Activated T-cell treated with anti-CD3 and anti-CD28 coated beads, Interleukin-2, amount 50 U/mL, for 4 hours (primary cell): ENCODE measurements at regions not wholly inside any gene's neighbourhood (a gene's known extent, or its start where the extent isn't known, plus 50 kb on each side); places are given as distances from the start of the nearest gene placed in this dataset.
"Not testable (repeated sequence)": the region's sequence is repeated elsewhere in the genome, so short reads cannot be mapped to it uniquely, and the experiment has no call there.

ENCODE experiments used
- ATAC-seq, 2 donors: fragments of 200-7000 bp; cut with Tn5 transposase; one replicate each; pipeline ENCODE4 v1.10.0; 2021
- DNase-seq: peaks from one replicate; pipeline ENCODE4 v3.0.0-alpha.2; 2020
- H3K27me3 Mint-ChIP-seq: one replicate; pipeline ENCODE4 v1.8.0; 2021; ENCODE audit warnings: low read depth, mixed read lengths
- H3K36me3 Mint-ChIP-seq: one replicate; pipeline ENCODE4 v1.8.0; 2022; ENCODE audit warnings: mixed read lengths; ENCODE audit not compliant: insufficient read depth
- H3K4me1 Mint-ChIP-seq: one replicate; pipeline ENCODE4 v1.8.0; 2021; ENCODE audit warnings: low read depth, mixed read lengths
- H3K4me3 Mint-ChIP-seq: one replicate; pipeline ENCODE4 v1.8.0; 2021; ENCODE audit warnings: mild to moderate bottlenecking, moderate library complexity, mixed read lengths
- H3K9me3 Mint-ChIP-seq: one replicate; pipeline ENCODE4 v1.8.0; 2021; ENCODE audit warnings: mixed read lengths

GRCh38 chr7:67918158-67918557, 921.5 kb downstream of the TYW1 start:
- Mint-ChIP-seq H3K27me3 (no peaks in the 10 kb centered on the region), H3K4me1 (no peaks in the 10 kb centered on the region), H3K36me3 (no peaks in the 10 kb centered on the region), H3K4me3 (no peak overlapping the region), H3K9me3 (peaks cover 41% of the 10 kb centered on the region)
- ATAC-seq, result no peak
- no peak for DNase-seq

- Mint-ChIP-seq H3K36me3 (no peaks in the 10 kb centered on the region), H3K27me3 (no peaks in the 10 kb centered on the region), H3K9me3 (peaks cover 28% of the 10 kb centered on the region), H3K4me1 (no peaks in the 10 kb centered on the region), H3K4me3 (no peak overlapping the region)
- DNase-seq, result no peak
- no peak for ATAC-seq
These were observed 926.7 kb downstream of the TYW1 start for GRCh38 chr7:67923286-67923685.

- Mint-ChIP-seq H3K4me1 (no peaks in the 10 kb centered on the region), H3K4me3 (no peak overlapping the region), H3K36me3 (no peaks in the 10 kb centered on the region), H3K27me3 (no peaks in the 10 kb centered on the region), H3K9me3 (peaks cover 16% of the 10 kb centered on the region)
- no peak for DNase-seq
- ATAC-seq, result no peak
These were observed 931.5 kb downstream of the TYW1 start for GRCh38 chr7:67928141-67928540.

- H3K4me1 Mint-ChIP-seq, H3K4me3 Mint-ChIP-seq, DNase-seq, H3K36me3 Mint-ChIP-seq, H3K27me3 Mint-ChIP-seq, H3K9me3 Mint-ChIP-seq, ATAC-seq: not testable (repeated sequence)
These were observed 939.8 kb downstream of the TYW1 start for GRCh38 chr7:67936447-67936846.

- H3K4me1 Mint-ChIP-seq, result no peaks in the 10 kb centered on the region
- DNase-seq (no peak), ATAC-seq (no peak)
- no peaks in the 10 kb centered on the region for H3K9me3 Mint-ChIP-seq
- no peak overlapping the region for H3K4me3 Mint-ChIP-seq
- H3K27me3 Mint-ChIP-seq, result no peaks in the 10 kb centered on the region
- no peaks in the 10 kb centered on the region for H3K36me3 Mint-ChIP-seq
These were observed 943.8 kb downstream of the TYW1 start for GRCh38 chr7:67940400-67940799.

- Mint-ChIP-seq H3K4me3 (no peak overlapping the region), H3K4me1 (no peaks in the 10 kb centered on the region), H3K27me3 (no peaks in the 10 kb centered on the region), H3K9me3 (peaks cover 5% of the 10 kb centered on the region), H3K36me3 (no peaks in the 10 kb centered on the region)
- no peak for DNase-seq
- ATAC-seq, result no peak
These were observed 950.6 kb downstream of the TYW1 start for GRCh38 chr7:67947191-67947590.

- Mint-ChIP-seq H3K4me3 (no peak overlapping the region), H3K9me3 (peaks cover 5% of the 10 kb centered on the region), H3K36me3 (no peaks in the 10 kb centered on the region), H3K27me3 (no peaks in the 10 kb centered on the region), H3K4me1 (no peaks in the 10 kb centered on the region)
- ATAC-seq (no peak), DNase-seq (no peak)
These were observed 951.0 kb downstream of the TYW1 start for GRCh38 chr7:67947646-67948045.

GRCh38 chr7:67950321-67951083, 953.9 kb downstream of the TYW1 start:
- DNase-seq, result no peak
- H3K4me3 Mint-ChIP-seq, result no peak overlapping the region
- no peaks in the 10 kb centered on the region for H3K36me3 Mint-ChIP-seq
- no peak for ATAC-seq
- H3K4me1 Mint-ChIP-seq, result no peaks in the 10 kb centered on the region
- no peaks in the 10 kb centered on the region for H3K27me3 Mint-ChIP-seq
- peaks cover 11% of the 10 kb centered on the region for H3K9me3 Mint-ChIP-seq

- H3K27me3 Mint-ChIP-seq, result no peaks in the 10 kb centered on the region
- no peak for ATAC-seq
These were observed 958.4 kb downstream of the TYW1 start for GRCh38 chr7:67955061-67955460.

GRCh38 chr7:67962863-67963262, 966.2 kb downstream of the TYW1 start:
- no peak for DNase-seq
- Mint-ChIP-seq H3K4me3 (no peak overlapping the region), H3K9me3 (peaks cover 10% of the 10 kb centered on the region), H3K27me3 (no peaks in the 10 kb centered on the region), H3K36me3 (no peaks in the 10 kb centered on the region), H3K4me1 (no peaks in the 10 kb centered on the region)
- ATAC-seq, result no peak

More at GRCh38 chr7:67955061-67955460, 958.4 kb downstream of the TYW1 start:
- Mint-ChIP-seq H3K36me3 (no peaks in the 10 kb centered on the region), H3K4me3 (no peak overlapping the region), H3K4me1 (no peaks in the 10 kb centered on the region), H3K9me3 (peaks cover 19% of the 10 kb centered on the region)
- no peak for DNase-seq

GRCh38 chr7:67976490-67976889, 979.9 kb downstream of the TYW1 start:
- DNase-seq (no peak), ATAC-seq (no peak)
- no peaks in the 10 kb centered on the region for H3K27me3 Mint-ChIP-seq
- peaks cover 12% of the 10 kb centered on the region for H3K9me3 Mint-ChIP-seq
- H3K4me1 Mint-ChIP-seq, result no peaks in the 10 kb centered on the region
- no peak overlapping the region for H3K4me3 Mint-ChIP-seq
- no peaks in the 10 kb centered on the region for H3K36me3 Mint-ChIP-seq

- ATAC-seq, result no peak
- H3K27me3 Mint-ChIP-seq, result no peaks in the 10 kb centered on the region
- DNase-seq, result no peak
- no peaks in the 10 kb centered on the region for H3K36me3 Mint-ChIP-seq
- H3K9me3 Mint-ChIP-seq, result peaks cover 13% of the 10 kb centered on the region
- H3K4me1 Mint-ChIP-seq, result no peaks in the 10 kb centered on the region
- no peak overlapping the region for H3K4me3 Mint-ChIP-seq
These were observed 986.9 kb downstream of the TYW1 start for GRCh38 chr7:67983486-67983885.

GRCh38 chr7:67984326-67984725, 987.7 kb downstream of the TYW1 start:
- no peaks in the 10 kb centered on the region for H3K36me3 Mint-ChIP-seq
- ATAC-seq (no peak), DNase-seq (no peak)
- no peaks in the 10 kb centered on the region for H3K4me1 Mint-ChIP-seq
- no peaks in the 10 kb centered on the region for H3K27me3 Mint-ChIP-seq
- no peak overlapping the region for H3K4me3 Mint-ChIP-seq
- peaks cover 12% of the 10 kb centered on the region for H3K9me3 Mint-ChIP-seq

- H3K4me1 Mint-ChIP-seq, result no peaks in the 10 kb centered on the region
- H3K36me3 Mint-ChIP-seq, result no peaks in the 10 kb centered on the region
- DNase-seq, result no peak
- peaks cover 4% of the 10 kb centered on the region for H3K9me3 Mint-ChIP-seq
- H3K4me3 Mint-ChIP-seq, result no peak overlapping the region
- no peaks in the 10 kb centered on the region for H3K27me3 Mint-ChIP-seq
- no peak for ATAC-seq
These were observed 992.5 kb downstream of the TYW1 start for GRCh38 chr7:67989142-67989541.

- Mint-ChIP-seq H3K4me3 (no peak overlapping the region), H3K9me3 (peaks cover 4% of the 10 kb centered on the region), H3K36me3 (no peaks in the 10 kb centered on the region), H3K4me1 (no peaks in the 10 kb centered on the region), H3K27me3 (no peaks in the 10 kb centered on the region)
- DNase-seq (no peak), ATAC-seq (no peak)
These were observed 993.4 kb downstream of the TYW1 start for GRCh38 chr7:67990003-67990402.
